ENCODE measurements at regions not wholly inside any gene's neighbourhood (a gene's known extent, or its start where the extent isn't known, plus 50 kb on each side); places are given as distances from the start of the nearest gene placed in this dataset.

GRCh38 chr1:25001125-25001915 is 71.2 kb upstream of the RUNX3 start:
- Histone ChIP-seq H3K4me3 (no peak overlapping the region), H3K36me3 (no peaks in the 10 kb centered on the region), H3K4me1 (no peaks in the 10 kb centered on the region), H3K27me3 (no peaks in the 10 kb centered on the region), H3K27ac (no peak overlapping the region), H3K9me3 (no peaks in the 10 kb centered on the region)
- DNase-seq (ENCODE audit: extremely low spot score in 2 of 2) = no peak
- intact Hi-C loops (cut with DNase I) = no loop called here
- TF ChIP-seq POLR2AphosphoS5 (IDR thresholded peaks at IDR 0.05; ENCODE audit: insufficient read depth in 1 of 2, low read depth in 1 of 2) (no peak), POLR2A (IDR thresholded peaks at IDR 0.05) (no peak), CTCF (IDR thresholded peaks at IDR 0.05) (no peak)

GRCh38 chr1:24999906-25000305 is 69.8 kb upstream of the RUNX3 start:
- H3K27me3 ChIP-seq = no peaks in the 10 kb centered on the region

GRCh38 chr1:24999426-24999825 is 69.3 kb upstream of the RUNX3 start:
- TF ChIP-seq POLR2A (IDR thresholded peaks at IDR 0.05) (no peak), POLR2AphosphoS5 (IDR thresholded peaks at IDR 0.05; ENCODE audit: insufficient read depth in 1 of 2, low read depth in 1 of 2) (no peak), CTCF (IDR thresholded peaks at IDR 0.05) (no peak)
- no peak overlapping the region for H3K27ac ChIP-seq

More at GRCh38 chr1:24999906-25000305, 69.8 kb upstream of the RUNX3 start:
- Histone ChIP-seq H3K36me3 (no peaks in the 10 kb centered on the region), H3K27ac (no peak overlapping the region), H3K4me1 (no peaks in the 10 kb centered on the region), H3K4me3 (no peak overlapping the region), H3K9me3 (no peaks in the 10 kb centered on the region)
- no peak for DNase-seq (ENCODE audit: extremely low spot score in 2 of 2)
- intact Hi-C loops (cut with DNase I) = no loop called here
- TF ChIP-seq CTCF (IDR thresholded peaks at IDR 0.05) (no peak), POLR2A (IDR thresholded peaks at IDR 0.05) (no peak), POLR2AphosphoS5 (IDR thresholded peaks at IDR 0.05; ENCODE audit: insufficient read depth in 1 of 2, low read depth in 1 of 2) (no peak)

GRCh38 chr1:24998563-24999245 is 68.6 kb upstream of the RUNX3 start:
- H3K4me1 ChIP-seq = no peaks in the 10 kb centered on the region
- no peak overlapping the region for H3K27ac ChIP-seq
- TF ChIP-seq POLR2AphosphoS5 (IDR thresholded peaks at IDR 0.05; ENCODE audit: insufficient read depth in 1 of 2, low read depth in 1 of 2) (no peak), CTCF (IDR thresholded peaks at IDR 0.05) (no peak), POLR2A (IDR thresholded peaks at IDR 0.05) (no peak)
- DNase-seq (ENCODE audit: extremely low spot score in 2 of 2) = no peak
- intact Hi-C loops (cut with DNase I) = no loop called here
- H3K36me3 ChIP-seq = no peaks in the 10 kb centered on the region
- H3K9me3 ChIP-seq = no peaks in the 10 kb centered on the region
- no peak overlapping the region for H3K4me3 ChIP-seq
- no peaks in the 10 kb centered on the region for H3K27me3 ChIP-seq

More at GRCh38 chr1:24999426-24999825, 69.3 kb upstream of the RUNX3 start:
- intact Hi-C loops (cut with DNase I) = no loop called here
- H3K9me3 ChIP-seq = no peaks in the 10 kb centered on the region
- no peaks in the 10 kb centered on the region for H3K36me3 ChIP-seq
- H3K4me3 ChIP-seq = no peak overlapping the region
- H3K27me3 ChIP-seq = no peaks in the 10 kb centered on the region
- no peaks in the 10 kb centered on the region for H3K4me1 ChIP-seq
- DNase-seq (ENCODE audit: extremely low spot score in 2 of 2) = no peak
